GM12878 (cell line): ENCODE measurements at regions not wholly inside any gene's neighbourhood (a gene's known extent, or its start where the extent isn't known, plus 50 kb on each side); places are given as distances from the start of the nearest gene placed in this dataset.

Experiments used
- ATAC-seq: fragments of 200-7000 bp; cut with Tn5 transposase; 3 replicates; pipeline ENCODE4 v1.9.1; 2020; ENCODE audit warnings: mild to moderate bottlenecking, moderate library complexity
- BruUV-seq: library from RNA; stranded (reverse); fragments of 400-500 nt; replicated peaks from 2 replicates; lab custom pipeline; 2021; lab: Mats Ljungman, UMichigan
- CTCF ChIA-PET: fragments of 300-600 bp; sonication (Branson Sonifier 250); formaldehyde crosslinking; extraction: SDS; loops from one replicate; lab custom pipeline; 2021; ENCODE audit warnings: inconsistent platforms; lab: Yijun Ruan, JAX
- POLR2A ChIA-PET: fragments of 350-600 bp; formaldehyde crosslinking; extraction: SDS; loops from one replicate; lab custom pipeline; 2021; ENCODE audit warnings: inconsistent platforms; lab: Charles Lee
- RAD21 ChIA-PET: fragments of 300-600 bp; sonication (Branson Sonifier 250); formaldehyde crosslinking; loops from one replicate; lab custom pipeline; 2023; ENCODE audit warnings: antibody characterized with exemption; ENCODE audit not compliant: unreplicated experiment; lab: Charles Lee
- SMC1A ChIA-PET: fragments of 300-600 bp; sonication (Branson Sonifier 250); formaldehyde crosslinking; loops from one replicate; lab custom pipeline; 2023; ENCODE audit not compliant: unreplicated experiment, uncharacterized antibody; lab: Charles Lee
- DNase-seq: peaks from one replicate; pipeline ENCODE4 v3.0.0-alpha.2; 2011; ENCODE audit warnings: low read depth, low spot score
- FAIRE-seq: peaks from 3 replicates; lab custom pipeline; 2011; peaks lifted over from hg19 to GRCh38; lab: Jason Lieb, UNC
- H2AFZ ChIP-seq: 2 replicates; pipeline ENCODE4 v1.6.0; 2011; ENCODE audit warnings: low read depth, low read length, control low read depth; ENCODE audit not compliant: control insufficient read depth
- H3K27ac ChIP-seq: 2 replicates; pipeline ENCODE4 v1.5.1; 2011; ENCODE audit warnings: control low read depth; ENCODE audit not compliant: control insufficient read depth, insufficient read depth
- H3K27me3 ChIP-seq, 2 experiments: replicated peaks in 1 of 2; 2 replicates each; pipeline versions ENCODE4 v1.6.0 to v1.6.1; 2011; ENCODE audit warnings: low read length in 1 of 2; ENCODE audit not compliant: control insufficient read depth in 2 of 2, insufficient read depth in 2 of 2
- H3K36me3 ChIP-seq, 2 experiments: 2 replicates each; pipeline ENCODE4 v1.5.1; 2011; ENCODE audit warnings: low read length in 1 of 2; ENCODE audit not compliant: control insufficient read depth in 2 of 2, insufficient read depth in 2 of 2
- H3K4me1 ChIP-seq: 2 replicates; pipeline ENCODE4 v1.6.1; 2011; ENCODE audit warnings: mild to moderate bottlenecking, low read length, moderate library complexity, mixed read lengths; ENCODE audit not compliant: control insufficient read depth, insufficient read depth
- H3K4me2 ChIP-seq: 2 replicates; pipeline ENCODE4 v1.6.0; 2011; ENCODE audit warnings: control low read depth; ENCODE audit not compliant: control insufficient read depth, insufficient read depth
- H3K4me3 ChIP-seq: fragments of 200-600 bp; sonication (generic); 2 replicates; pipeline ENCODE4 v1.5.1; 2016
- H3K79me2 ChIP-seq: 2 replicates; pipeline ENCODE4 v1.6.0; 2011; ENCODE audit warnings: low read length; ENCODE audit not compliant: control insufficient read depth, insufficient read depth
- H3K9ac ChIP-seq: 2 replicates; pipeline ENCODE4 v1.8.0; 2011; ENCODE audit warnings: low read length, control low read depth, mixed read lengths; ENCODE audit not compliant: control insufficient read depth, insufficient read depth
- H3K9me3 ChIP-seq: replicated peaks from 3 replicates; pipeline ENCODE4 v1.5.1; 2011; ENCODE audit warnings: mild to moderate bottlenecking, low read length; ENCODE audit not compliant: control insufficient read depth, insufficient read depth
- H4K20me1 ChIP-seq: 2 replicates; pipeline ENCODE4 v1.6.0; 2011; ENCODE audit not compliant: control insufficient read depth, insufficient read depth
- BCL11A ChIP-seq: IDR thresholded peaks from 2 replicates; pipeline ENCODE4 v1.6.1; 2011; ENCODE audit warnings: low read depth, low read length
- CHD2 ChIP-seq: IDR thresholded peaks from 2 replicates; pipeline ENCODE4 v1.6.1; 2011; ENCODE audit warnings: low read depth, low read length, improper control_type of control experiment, borderline replicate concordance
- JUNB ChIP-seq: IDR thresholded peaks from 2 replicates; pipeline ENCODE4 v1.6.1; 2016; ENCODE audit warnings: antibody characterized with exemption, mild to moderate bottlenecking
- MYB ChIP-seq: fragments of 150-350 bp; IDR thresholded peaks from 2 replicates; pipeline ENCODE4 v1.6.1; 2014; ENCODE audit warnings: mild to moderate bottlenecking, low read depth, low read length, borderline replicate concordance
- RUNX3 ChIP-seq: IDR thresholded peaks from 2 replicates; pipeline ENCODE4 v1.6.1; 2012; ENCODE audit warnings: low read length, inconsistent platforms
- SPI1 ChIP-seq: IDR thresholded peaks from 2 replicates; pipeline ENCODE4 v1.6.1; 2011; ENCODE audit warnings: low read depth, mild to moderate bottlenecking, low read length, moderate library complexity, borderline replicate concordance; ENCODE audit not compliant: insufficient read depth
- ZNF24 ChIP-seq: fragments of 450-650 bp; IDR thresholded peaks from 2 replicates; pipeline ENCODE4 v1.6.1; 2017; ENCODE audit warnings: antibody characterized with exemption, mild to moderate bottlenecking
- WGBS: methylation state at CpG from one replicate; pipeline ENCODE4 v1.1.6; 2016; ENCODE audit warnings: low lambda C conversion rate; ENCODE audit not compliant: insufficient replicate concordance, insufficient coverage; ENCODE audit errors: missing lambda C conversion rate; 5-methylcytosine and 5-hydroxymethylcytosine counted together
- in situ Hi-C: fragments of 300-500 bp; cut with MboI; formaldehyde crosslinking; loops from 9 replicates; pipeline ENCODE4 v1.14.3; 2018; ENCODE audit warnings: mixed read lengths
- intact Hi-C: fragments of 100-400 bp; cut with micrococcal nuclease; formaldehyde crosslinking; loops from one replicate; pipeline ENCODE4 v1.14.2; 2022; ENCODE audit not compliant: unreplicated experiment
- TF ChIP-seq, protein P1 (sequence below): fragments of 450-650 bp; IDR thresholded peaks from 2 replicates; pipeline ENCODE4 v1.6.1; 2017; ENCODE audit warnings: borderline replicate concordance
- TF ChIP-seq, protein P2 (sequence below): IDR thresholded peaks from 2 replicates; pipeline ENCODE4 v1.6.1; 2012; ENCODE audit warnings: low read length, inconsistent platforms
- TF ChIP-seq, protein P3 (sequence below): fragments of 450-650 bp; IDR thresholded peaks from 2 replicates; pipeline ENCODE4 v1.6.1; 2016; ENCODE audit warnings: mild to moderate bottlenecking, moderate library complexity, borderline replicate concordance

DNA sequence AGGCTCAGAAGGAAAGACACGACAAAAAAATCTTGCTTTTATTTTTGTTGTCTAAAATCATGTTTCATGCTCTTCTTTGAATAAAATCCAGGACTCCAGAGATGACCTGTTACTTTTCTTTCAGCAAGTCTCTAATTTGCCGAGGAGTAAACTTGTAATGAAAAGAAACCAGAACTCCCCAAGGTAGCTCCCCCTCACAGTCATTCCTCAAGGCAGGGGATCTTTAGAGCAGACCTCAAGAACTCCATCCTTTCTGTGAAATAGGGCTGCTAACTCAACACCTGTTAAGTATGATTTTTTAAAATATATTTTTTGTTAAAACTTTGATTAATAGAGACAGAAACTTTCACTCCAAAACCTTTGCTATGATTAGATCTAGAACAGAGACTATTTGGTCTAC is 82.7 kb upstream of the ABCD3 start:
- TF ChIP-seq BCL11A (0 out of 2 replicates have a peak, but pooled peaks have one; percentile 19), CHD2 (no peak), MYB (no peak), SPI1 (no peak), JUNB (peak; percentile 64), RUNX3 (peak; percentile 45), ZNF24 (no peak)
- TF ChIP-seq, protein P1, sequence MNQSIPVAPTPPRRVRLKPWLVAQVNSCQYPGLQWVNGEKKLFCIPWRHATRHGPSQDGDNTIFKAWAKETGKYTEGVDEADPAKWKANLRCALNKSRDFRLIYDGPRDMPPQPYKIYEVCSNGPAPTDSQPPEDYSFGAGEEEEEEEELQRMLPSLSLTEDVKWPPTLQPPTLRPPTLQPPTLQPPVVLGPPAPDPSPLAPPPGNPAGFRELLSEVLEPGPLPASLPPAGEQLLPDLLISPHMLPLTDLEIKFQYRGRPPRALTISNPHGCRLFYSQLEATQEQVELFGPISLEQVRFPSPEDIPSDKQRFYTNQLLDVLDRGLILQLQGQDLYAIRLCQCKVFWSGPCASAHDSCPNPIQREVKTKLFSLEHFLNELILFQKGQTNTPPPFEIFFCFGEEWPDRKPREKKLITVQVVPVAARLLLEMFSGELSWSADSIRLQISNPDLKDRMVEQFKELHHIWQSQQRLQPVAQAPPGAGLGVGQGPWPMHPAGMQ, result no peak
- TF ChIP-seq, protein P2, sequence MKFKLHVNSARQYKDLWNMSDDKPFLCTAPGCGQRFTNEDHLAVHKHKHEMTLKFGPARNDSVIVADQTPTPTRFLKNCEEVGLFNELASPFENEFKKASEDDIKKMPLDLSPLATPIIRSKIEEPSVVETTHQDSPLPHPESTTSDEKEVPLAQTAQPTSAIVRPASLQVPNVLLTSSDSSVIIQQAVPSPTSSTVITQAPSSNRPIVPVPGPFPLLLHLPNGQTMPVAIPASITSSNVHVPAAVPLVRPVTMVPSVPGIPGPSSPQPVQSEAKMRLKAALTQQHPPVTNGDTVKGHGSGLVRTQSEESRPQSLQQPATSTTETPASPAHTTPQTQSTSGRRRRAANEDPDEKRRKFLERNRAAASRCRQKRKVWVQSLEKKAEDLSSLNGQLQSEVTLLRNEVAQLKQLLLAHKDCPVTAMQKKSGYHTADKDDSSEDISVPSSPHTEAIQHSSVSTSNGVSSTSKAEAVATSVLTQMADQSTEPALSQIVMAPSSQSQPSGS, result 0 out of 2 replicates have a peak, but pooled peaks have one; percentile 14
- TF ChIP-seq, protein P3, sequence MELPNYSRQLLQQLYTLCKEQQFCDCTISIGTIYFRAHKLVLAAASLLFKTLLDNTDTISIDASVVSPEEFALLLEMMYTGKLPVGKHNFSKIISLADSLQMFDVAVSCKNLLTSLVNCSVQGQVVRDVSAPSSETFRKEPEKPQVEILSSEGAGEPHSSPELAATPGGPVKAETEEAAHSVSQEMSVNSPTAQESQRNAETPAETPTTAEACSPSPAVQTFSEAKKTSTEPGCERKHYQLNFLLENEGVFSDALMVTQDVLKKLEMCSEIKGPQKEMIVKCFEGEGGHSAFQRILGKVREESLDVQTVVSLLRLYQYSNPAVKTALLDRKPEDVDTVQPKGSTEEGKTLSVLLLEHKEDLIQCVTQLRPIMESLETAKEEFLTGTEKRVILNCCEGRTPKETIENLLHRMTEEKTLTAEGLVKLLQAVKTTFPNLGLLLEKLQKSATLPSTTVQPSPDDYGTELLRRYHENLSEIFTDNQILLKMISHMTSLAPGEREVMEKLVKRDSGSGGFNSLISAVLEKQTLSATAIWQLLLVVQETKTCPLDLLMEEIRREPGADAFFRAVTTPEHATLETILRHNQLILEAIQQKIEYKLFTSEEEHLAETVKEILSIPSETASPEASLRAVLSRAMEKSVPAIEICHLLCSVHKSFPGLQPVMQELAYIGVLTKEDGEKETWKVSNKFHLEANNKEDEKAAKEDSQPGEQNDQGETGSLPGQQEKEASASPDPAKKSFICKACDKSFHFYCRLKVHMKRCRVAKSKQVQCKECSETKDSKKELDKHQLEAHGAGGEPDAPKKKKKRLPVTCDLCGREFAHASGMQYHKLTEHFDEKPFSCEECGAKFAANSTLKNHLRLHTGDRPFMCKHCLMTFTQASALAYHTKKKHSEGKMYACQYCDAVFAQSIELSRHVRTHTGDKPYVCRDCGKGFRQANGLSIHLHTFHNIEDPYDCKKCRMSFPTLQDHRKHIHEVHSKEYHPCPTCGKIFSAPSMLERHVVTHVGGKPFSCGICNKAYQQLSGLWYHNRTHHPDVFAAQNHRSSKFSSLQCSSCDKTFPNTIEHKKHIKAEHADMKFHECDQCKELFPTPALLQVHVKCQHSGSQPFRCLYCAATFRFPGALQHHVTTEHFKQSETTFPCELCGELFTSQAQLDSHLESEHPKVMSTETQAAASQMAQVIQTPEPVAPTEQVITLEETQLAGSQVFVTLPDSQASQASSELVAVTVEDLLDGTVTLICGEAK, result no peak
- no peaks in the 10 kb centered on the region for H3K9me3 ChIP-seq
- H2AFZ ChIP-seq, result no peak overlapping the region
- in situ Hi-C loops (loop anchor here (5.0 kb wide), 1 partner anchor 273 kb away; no protein-coding TSS in a partner anchor), intact Hi-C loops (loop anchor here (5.0 to 10.0 kb wide), 2 partner anchors 127 to 469 kb away; no protein-coding TSS in a partner anchor)
- H3K4me2 ChIP-seq, result peak overlapping the region; percentile 57; the same call in 1 of the 2 replicates
- H3K79me2 ChIP-seq, result no peaks in the 10 kb centered on the region
- peak overlapping the region; percentile 15; the same call in 1 of the 2 replicates for H3K9ac ChIP-seq
- no peak overlapping the region; the same call in 1 of the 2 replicates for H3K4me3 ChIP-seq
- DNase-seq (no peak), FAIRE-seq (no peak), ATAC-seq (peak; percentile 65)
- peaks cover 23% of the 10 kb centered on the region for H3K4me1 ChIP-seq
- H4K20me1 ChIP-seq, result no peaks in the 10 kb centered on the region
- H3K27ac ChIP-seq, result peak overlapping the region; percentile 4; the same call in 1 of the 2 replicates
- ChIA-PET CTCF (interaction anchor here (0.6 to 9.2 kb wide), 25 partner anchors 10 to 522 kb away, joined by 3 to 173 read pairs (median 4); no protein-coding TSS in a partner anchor), RAD21 (interaction anchor here (0.7 to 5.4 kb wide), 18 partner anchors 38 to 921 kb away, joined by 3 to 79 read pairs (median 4); no protein-coding TSS in a partner anchor), SMC1A (interaction anchor here (0.7 to 5.6 kb wide), 19 partner anchors 8 to 313 kb away, joined by 3 to 79 read pairs (median 4); no protein-coding TSS in a partner anchor), POLR2A (interaction anchor here (0.7 to 1.2 kb wide), 2 partner anchors 297 to 309 kb away, joined by 4 read pairs; no protein-coding TSS in a partner anchor)
- no TSS peak for BruUV-seq
- no peaks in the 10 kb centered on the region for H3K36me3 ChIP-seq
- 0% methylated on average over 2 of the region's 2 CpGs for WGBS
- no peaks in the 10 kb centered on the region for H3K27me3 ChIP-seq
